RKO (cell line): ENCODE measurements at regions not wholly inside any gene's neighbourhood (a gene's known extent, or its start where the extent isn't known, plus 50 kb on each side); places are given as distances from the start of the nearest gene placed in this dataset.
A peak's percentile ranks its signal among the peaks of the same experiment; 100 is the strongest.

Source experiments
- DNase-seq: peaks from one replicate; pipeline ENCODE4 v3.0.0-alpha.2; 2016; ENCODE audit warnings: low spot score

DNA sequence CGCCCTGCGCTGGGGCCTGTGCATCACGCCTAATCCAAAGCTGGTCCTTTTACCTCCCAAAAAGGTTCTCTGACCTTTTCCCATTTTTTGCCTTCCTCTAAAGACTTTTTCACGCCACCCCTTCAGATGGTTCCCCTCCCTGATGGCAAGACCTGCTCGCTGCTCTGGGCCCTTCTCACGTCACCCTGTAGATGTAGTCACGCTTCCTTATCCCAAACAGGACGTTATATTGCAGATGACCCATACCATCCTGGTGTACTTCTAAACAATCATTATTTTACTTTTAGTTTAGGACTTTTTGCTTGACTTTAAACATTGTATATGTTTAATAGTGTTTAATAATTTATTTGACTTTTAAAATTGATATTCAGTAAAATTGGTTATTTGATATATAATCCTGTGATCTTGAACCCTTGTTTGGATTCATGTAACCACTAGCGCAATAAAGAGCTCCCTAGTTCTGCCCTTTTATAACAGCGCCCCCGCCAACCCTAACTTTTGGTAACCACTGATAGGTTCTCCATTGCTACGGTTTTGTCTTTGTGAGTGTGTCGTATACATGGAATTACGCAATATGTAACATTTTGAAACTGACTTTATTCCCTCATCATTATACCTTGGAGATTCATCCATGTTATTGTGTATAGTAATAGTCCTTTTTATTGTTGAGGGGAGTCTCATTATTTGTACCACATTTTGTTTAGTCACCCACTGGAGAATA, 159.0 kb upstream of the CHRNA7 start:
- no peak for DNase-seq

DNA sequence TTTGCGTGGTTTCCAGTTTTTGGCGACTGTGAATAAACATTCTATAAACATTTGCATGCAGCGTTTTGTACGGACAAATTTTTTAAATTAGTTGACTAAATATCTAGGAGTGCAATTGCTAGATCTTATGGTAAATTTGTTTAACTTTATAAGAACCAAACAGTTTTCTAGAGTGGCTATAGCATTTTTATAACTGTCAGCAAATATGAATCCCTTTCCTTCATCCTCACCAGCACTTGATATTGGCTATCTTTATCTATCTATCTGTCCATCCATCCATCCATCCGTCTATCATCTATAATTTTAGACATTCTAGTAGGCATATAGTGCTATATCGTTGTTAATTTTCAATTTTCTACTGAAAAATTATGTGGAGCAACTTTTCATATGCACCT, 158.4 kb upstream of the CHRNA7 start:
- DNase-seq, result no peak

DNA sequence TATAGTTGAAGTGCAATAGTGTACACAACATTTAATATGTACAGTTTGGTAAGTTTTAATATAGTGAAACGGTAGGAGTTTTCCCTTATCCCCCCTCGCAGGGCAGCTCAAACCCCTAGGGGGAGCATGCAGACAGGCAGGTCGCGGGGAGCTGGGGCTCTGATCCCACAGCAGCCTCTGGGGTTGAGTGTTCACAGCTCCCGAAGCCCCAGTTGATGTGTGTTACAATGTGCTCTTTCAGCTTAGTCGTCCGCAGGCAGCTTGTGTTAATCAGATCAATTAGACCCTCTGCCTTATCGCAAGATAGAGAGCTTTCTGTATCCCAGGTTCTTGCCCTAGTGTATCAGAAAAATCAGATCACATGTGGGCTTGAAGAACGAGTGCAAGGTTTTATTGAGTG, 143.1 kb upstream of the CHRNA7 start:
- DNase-seq, result no peak

DNA sequence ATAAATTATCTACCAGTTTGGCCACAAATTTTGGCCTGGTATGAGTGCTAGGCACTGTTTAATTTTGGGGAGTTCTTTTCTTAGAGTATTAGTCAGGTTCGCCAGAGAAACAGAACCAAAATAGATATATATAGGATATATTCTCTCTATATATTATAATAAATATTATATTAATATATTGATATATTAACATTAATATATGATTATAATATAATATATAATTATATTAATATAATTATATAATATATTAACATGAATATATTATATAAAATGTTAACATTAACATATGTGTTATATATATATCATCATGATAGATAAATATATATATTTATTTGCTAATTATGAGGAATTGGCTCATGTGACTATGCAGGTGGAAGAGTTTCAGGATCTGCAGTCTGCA, 137.8 kb upstream of the CHRNA7 start:
- no peak for DNase-seq

DNA sequence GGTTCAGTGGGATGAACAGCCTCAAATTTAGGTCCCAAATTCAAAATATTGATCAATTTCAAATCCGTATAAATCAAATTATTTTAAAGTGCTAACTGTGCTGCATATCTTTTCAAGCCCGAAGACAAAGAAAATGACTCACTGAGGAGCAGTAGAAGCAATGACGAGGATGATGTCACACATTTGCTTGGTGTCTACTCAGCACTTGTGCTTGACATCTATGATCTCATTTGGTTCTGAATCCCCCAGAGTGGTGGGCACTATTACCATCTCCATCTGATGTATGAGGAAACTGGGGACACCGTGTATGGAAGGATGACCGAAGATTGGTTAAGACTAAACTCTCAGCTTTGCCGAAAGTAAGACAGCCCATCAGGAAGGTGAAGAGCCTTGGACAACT, 136.5 kb upstream of the CHRNA7 start:
- no peak for DNase-seq

DNA sequence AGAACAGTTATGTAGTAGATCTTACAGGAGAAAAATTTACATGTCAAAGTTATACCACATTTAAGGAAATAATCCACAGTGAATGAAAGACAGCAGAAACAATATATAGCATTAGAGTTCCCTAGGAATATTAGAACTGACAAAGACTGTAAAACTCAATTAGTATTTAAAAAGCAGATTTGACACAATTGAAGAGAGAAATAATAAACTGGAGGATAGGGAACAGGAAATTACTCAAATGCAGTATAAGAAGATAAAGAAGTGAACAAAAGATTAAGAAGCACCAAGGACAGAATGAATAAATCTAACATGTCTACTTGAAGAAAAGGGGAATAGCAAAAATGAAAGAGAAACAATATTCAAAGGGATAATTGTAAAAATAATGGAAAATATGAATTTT, 132.6 kb upstream of the CHRNA7 start:
- no peak for DNase-seq

DNA sequence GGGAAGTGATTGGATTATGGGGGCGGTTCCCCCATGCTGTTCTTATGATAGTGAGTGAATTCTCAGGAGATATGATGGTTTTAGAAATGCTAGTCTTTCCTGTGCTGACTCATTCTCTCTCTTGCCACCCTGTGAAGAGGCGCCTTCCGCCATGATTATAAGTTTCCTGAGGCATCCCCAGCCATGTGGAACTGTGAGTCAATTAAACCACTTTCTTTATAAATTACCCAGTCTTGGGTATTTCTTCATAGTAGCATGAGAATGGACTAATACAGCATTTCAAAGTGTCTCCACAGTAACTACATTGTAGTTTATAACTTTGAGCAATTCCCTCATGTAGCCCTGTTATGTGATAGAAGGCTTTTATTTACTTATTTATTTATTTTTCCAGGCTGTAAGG, 128.8 kb upstream of the CHRNA7 start:
- no peak for DNase-seq

DNA sequence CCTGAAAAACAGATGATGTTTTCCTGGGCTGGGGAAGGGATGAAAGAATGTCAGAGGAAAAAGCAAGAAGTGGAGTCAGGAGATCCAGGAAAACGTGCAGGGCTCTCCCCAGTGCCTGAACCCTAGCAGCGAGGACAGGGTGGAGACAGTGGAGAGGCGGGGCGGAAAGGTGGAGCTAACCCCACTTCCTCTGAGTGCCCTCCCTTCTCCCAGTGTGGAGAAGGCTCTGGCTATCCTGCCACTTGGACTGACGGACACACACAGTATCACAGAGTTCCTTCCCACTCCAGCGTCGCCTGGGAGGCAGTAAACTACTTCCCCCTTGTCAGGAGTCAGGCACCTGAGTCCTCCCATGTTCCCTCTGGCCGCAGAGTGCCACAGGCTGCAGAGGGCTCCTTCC, 125.3 kb upstream of the CHRNA7 start:
- DNase-seq, result no peak

DNA sequence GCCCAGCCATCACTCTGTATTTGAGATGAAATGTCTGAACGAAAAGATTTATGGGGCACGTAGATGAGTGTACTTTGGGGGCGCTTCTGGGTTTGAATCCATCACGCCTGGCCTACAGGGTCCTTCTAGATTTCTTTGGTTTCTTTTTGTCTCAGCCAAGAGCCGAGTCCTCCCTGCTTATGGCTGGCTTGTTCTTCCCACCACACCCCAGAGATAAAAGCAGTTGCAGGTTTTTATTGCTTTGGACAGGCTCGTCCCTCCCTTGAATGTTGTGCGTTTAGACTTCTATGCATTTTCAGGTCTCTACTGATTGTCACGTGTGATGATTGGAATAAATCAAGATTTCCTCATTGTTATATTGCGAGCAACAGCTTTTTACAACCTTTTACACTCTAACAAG, 104.8 kb upstream of the CHRNA7 start:
- DNase-seq, result no peak

DNA sequence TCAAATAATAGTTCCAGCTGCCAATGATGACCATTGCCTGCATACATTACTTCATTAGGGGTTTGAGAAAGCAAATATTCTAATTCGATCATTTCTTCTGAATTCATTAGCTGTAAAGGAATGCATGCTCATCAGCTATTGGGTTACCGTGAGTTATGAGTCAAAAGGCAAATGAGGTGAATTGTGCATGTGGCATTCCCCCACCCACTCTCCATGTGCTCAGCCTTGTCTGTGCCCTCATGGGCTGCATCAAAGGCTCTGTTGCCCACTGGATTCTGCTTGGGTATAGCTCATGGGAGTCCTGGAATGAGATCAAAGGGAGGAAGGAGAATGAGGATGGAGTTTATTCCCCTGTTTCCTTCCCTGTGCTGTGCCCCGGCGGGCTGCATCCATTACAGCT, 99.3 kb upstream of the CHRNA7 start:
- DNase-seq, result no peak

DNA sequence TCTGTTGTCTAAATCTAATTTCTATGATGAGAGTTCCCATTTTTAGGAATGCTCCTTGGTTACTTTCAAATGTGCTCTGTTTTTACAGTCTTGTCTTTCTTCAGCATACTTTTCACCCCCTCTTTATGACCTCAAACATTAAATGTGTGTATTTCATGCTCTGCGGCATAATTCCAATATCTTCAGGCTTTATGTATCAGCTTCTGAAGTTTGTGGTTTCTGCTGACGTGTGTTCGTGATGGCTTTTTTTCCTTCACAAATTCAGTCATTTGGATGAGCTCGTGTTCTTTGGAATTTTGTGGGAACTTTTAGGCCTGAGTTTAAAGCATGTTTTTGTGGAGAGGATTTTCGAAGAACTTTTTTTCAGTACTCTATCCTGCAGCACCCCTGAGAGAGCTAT, 97.7 kb upstream of the CHRNA7 start:
- no peak for DNase-seq

DNA sequence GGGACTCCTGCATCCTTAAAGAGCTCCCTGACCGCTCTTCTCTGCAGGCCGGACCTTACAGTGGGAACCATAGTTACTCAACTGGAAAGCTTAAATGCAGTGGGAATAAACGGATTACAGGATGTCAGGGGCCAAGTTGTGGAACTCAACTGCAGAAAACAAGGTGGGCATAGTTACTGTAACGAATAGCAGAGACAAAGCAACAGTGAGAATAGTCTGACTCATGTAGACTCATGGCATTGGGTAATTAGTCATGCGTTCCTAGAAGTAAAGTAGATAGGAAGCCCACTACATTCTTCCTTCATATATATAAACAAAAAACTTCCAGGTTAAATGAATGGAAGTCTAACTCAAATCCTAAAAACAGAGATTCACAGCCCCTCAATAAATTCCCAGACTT, 95.5 kb upstream of the CHRNA7 start:
- peak; percentile 75 for DNase-seq

DNA sequence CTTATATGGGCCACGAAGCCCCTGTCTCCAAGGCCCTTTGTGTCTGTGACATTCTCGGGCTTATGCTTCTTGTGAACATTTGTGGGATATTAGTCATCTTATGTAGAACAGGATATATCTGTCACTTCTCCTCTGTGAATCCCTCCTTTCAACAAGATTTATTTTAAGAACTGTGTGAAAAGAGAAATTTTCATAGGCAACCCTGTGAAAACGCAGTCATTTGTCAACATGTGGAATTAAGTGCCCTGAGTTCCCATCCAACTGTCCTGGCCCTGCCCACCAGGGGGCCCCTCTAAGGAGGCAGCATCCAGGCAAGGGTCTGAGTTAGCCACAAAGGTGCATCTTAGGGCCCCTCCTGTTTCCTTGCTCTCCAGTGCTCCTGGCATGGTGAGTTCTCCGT, 76.8 kb upstream of the CHRNA7 start:
- no peak for DNase-seq

DNA sequence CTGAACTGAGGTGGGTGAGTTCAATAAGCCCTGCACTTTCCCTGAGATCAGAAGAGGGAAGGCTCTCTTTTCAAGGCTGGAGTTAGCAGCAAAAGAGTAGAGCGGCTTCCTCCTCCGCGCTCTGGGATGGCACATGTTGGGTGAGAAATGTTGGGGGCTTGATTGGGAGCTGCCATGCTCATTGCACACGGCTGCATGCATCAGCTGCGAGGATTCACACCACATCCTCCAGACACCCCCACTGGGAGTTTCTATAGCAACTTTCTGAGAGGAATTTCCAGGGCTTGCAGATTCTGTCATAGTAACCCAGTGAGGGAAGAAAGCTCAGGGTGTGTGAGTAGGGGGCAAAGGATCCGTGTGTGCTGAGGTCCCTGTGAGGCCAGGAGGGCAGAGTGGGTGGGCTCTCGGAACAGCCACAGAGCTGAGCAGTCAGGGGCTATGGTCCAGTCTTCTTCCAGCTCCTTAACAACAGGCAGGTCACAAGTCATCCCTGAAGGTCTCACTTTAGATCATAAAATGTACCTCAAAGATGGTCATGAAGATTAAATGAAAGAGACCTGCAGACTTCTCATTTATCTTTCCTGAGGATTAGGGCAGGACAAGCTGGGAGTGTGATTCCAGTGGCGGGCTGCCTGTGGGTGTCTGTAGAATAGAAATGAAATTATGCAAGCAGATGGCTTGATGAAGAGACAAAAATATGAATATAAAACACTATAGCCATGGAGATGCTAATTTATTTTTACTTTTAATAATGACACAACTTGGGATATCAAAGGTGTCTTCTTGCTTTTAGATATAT, 75.7 kb upstream of the CHRNA7 start:
- DNase-seq, result no peak

DNA sequence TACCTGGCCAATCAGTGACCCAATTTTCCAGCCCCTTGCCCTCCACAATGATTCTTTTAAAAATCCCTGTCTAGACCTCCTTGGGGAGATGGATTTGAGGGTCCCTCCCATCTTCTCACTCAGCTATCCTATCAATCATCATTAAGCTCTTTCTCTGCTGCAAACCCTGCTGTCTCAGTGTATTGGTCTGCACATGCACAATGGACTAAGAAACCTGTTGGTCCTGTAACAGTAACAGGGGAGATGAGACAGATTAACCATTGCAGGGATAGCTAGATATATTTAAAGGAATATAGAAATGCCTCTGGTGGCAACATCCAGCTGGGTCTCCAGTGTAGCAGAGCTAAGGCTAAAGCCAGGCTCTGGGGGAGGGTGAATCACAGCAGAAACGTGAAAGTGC, 74.6 kb upstream of the CHRNA7 start:
- no peak for DNase-seq

DNA sequence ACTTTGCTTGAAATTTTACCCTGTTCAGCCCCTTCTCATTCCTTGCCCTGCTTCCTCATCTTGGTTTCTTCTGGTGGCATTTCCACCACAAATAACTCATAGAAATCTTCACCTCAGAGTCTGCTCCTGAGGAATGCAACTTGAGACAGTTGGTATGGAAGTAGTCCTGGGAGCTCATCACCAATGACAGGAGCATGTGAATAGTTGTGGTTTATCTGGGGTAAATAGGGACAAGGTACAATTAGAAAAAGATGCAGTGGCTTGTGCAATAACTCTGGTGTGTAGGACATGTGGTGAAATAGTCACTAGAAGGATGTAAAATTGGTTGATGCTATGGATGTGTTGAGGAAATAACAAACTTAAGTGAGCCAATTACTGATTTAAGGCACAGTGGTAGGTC, 72.7 kb upstream of the CHRNA7 start:
- no peak for DNase-seq

DNA sequence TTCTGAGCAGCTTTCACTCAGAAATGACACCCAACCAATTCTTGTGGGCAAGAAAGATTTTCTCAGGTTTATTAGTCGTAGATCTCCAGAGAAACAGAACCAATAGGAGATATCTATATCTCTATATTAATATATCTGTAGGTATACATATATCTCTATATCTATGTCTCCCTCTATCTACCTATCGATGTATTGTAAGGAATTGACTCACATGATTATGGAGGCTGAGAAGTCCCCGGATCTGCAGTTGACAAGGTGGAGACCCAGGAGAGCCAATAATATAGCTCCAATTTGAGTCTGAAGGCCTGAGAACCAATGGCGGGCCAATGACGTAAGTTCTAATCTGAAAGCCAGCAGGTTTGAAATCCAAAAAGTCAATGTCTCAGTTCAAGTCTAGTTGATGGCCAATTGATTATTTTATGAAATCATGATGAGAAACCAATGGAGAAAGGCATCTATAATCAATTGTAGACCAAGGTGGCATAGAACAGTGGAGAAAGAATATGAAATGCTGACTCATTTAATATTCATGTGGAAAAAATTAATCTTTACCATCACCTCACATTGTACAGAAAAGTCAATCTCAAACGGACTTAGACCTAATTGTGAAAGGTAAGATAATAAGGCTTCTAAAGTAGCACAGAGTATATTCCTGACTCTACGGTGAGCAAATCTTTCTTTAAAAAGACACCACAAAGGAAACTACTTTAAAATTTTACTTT, 65.6 kb upstream of the CHRNA7 start:
- no peak for DNase-seq

DNA sequence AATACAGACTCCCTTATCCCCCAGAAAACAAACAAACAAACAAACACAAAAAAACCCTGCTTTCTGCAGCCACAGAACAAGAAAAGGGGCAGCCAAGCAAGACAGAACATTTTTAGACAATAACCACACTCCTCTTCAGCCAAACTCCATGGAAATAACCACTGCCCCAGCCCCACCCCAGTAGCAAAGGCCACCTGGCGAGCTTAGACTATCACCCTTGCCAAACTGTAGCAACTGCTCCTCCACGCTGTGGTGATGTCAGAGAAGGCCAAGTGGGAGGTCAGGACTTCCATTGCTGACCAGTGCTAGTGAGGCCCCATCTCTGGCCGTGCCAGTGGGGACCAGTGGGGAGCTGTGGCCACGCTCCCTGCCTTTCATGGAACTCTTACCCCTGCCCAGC, 60.3 kb upstream of the CHRNA7 start:
- DNase-seq, result no peak

DNA sequence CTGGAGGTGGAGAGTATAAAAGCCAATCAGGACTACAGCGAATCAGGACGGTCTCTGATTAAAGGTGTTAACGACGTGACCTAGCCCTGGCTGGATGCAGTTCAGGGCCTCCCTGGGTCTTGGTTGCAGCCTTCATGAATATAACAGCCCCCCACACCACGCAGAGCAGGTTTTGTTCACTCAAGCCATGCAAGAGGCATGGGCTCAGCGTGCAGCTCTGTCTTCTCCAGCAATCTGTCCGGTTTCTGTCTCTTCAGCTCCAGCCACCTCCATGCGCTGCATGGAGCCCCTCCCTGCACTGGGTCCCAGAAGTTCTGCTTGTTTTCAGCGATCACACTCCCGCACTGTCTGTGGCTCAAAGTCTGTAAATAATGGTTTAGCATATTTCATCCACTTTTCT, 57.1 kb upstream of the CHRNA7 start:
- DNase-seq, result no peak

DNA sequence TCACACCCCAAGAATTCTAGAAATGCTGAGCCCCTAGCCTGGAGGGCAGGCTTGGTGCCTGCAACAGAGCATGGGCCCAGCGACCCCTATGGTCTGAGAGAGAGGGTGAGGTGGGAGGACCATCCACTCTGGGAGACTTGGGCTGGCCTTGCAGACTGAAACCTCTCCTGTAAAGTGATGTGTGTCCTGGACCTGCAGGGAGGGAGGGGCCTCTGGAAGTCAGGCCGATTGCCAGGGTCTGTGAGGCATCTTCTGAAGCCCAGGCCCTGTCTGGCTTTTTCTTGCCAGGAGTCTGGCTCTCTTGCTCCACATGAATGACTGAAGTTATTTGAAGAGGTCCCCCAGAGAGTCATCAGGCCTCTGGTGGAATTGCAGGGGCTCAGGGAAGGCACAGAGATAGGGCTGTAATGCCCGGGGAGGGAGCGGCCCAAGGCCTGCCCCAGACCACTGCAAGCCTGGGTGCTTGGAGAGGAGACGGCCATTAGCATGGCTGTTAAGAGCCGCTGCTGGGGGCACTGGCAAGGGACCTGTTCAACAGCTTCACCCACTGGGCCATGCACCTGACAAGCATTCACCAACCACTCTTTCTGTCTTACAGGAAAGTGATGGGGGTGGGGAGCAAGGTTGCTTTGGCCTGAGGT, 56.0 kb upstream of the CHRNA7 start:
- DNase-seq, result no peak

DNA sequence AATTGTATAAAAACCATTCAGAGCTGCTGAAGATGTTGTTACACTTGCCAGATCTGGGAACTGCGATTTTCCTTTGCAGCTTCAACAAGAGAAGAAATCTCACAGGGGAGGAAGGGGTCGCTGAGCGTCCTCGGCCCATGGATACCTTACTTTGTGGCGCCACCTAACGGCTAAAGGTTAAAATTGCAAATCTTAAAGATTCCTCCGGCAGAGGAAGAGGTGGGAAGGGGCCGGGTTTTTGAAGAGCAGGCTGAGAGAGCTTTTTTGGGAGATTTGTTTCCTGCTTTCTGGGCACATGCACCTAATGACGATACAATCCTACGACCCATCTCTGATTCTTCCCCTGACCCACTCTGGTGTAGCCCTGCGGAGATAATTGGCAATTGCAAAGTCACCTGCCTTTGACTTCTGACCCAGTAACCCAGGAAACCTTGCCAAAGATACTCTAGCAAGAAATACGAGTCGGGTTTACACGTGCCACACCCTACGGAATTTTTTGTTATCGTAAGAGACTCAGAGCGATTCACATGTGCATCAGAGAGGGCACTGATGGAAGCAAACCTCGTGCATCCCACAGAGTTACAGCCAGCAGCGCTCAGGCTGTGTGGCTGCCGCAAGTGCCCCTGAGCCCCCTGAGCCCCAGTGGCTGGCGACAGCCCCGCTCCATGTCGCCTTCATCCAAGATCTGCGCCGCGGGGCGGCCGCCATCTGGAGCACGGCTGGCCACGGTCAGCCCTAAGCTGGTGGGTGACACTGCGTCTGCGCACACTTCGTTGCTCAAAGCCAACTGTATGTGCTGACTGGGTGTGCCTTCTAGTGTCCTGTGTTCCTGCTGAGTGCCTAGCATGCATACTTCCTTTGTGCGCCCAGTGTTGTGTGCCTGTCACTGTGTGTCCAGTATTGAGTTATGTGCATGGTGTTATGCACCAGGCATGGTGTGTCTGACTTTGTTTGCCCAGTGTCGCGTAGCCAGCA, 55.2 kb upstream of the CHRNA7 start:
- peak; percentile 47 for DNase-seq

DNA sequence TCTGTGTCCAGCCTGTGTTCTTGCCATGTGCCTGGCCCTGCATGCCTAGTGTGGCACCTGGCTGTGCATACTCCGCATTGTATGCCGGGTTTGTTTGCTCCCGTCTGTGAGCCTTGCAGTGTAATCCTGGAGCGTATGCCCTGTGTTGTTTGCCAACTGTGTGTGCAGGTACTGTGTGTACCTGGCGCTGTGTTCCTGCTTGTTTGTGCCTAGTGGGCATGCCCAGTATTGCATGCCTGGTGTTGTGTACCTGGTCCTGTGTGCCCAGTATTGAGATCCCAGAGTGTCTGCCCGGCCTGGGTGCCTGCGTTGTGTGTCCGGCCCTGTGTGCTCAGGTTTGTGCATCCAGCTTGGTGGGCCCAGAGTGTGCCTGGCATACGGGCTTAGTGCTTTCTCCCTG, 54.5 kb upstream of the CHRNA7 start:
- DNase-seq, result no peak
